H1 (cell line): ENCODE measurements at regions not wholly inside any gene's neighbourhood (a gene's known extent, or its start where the extent isn't known, plus 50 kb on each side); places are given as distances from the start of the nearest gene placed in this dataset.

ENCODE experiments used
- CTCF ChIA-PET: fragments of 300-600 bp; sonication (Branson Sonifier 250); formaldehyde crosslinking; loops from one replicate; lab custom pipeline; 2021; ENCODE audit not compliant: partially characterized antibody; lab: Charles Lee
- POLR2A ChIA-PET: fragments of 300-600 bp; sonication (Branson Sonifier 250); formaldehyde crosslinking; loops from one replicate; lab custom pipeline; 2021; ENCODE audit warnings: inconsistent platforms; ENCODE audit not compliant: partially characterized antibody; lab: Charles Lee
- DNase-seq, 2 experiments: peaks; one replicate each; pipeline versions ENCODE4 v3.0.0 to v3.0.0-alpha.2; 2010 to 2022; ENCODE audit warnings: low spot score in 2 of 2, low read depth in 1 of 2, mixed read lengths in 1 of 2
- FAIRE-seq: peaks from 2 replicates; lab custom pipeline; 2011; peaks lifted over from hg19 to GRCh38; lab: Jason Lieb, UNC
- H2AFZ ChIP-seq: 2 replicates; pipeline ENCODE4 v1.8.1; 2012; ENCODE audit warnings: low read length, inconsistent platforms
- H2AK5ac ChIP-seq: 2 replicates; pipeline ENCODE4 v1.6.1; 2013; ENCODE audit warnings: low read depth, low read length
- H2BK120ac ChIP-seq: replicated peaks from 2 replicates; pipeline ENCODE3; 2013; ENCODE audit warnings: low read depth, low read length, inconsistent platforms
- H2BK12ac ChIP-seq: 2 replicates; pipeline ENCODE4 v1.6.1; 2013; ENCODE audit warnings: low read depth, low read length
- H2BK15ac ChIP-seq: 2 replicates; pipeline ENCODE4 v1.6.1; 2013; ENCODE audit warnings: low read length
- H2BK20ac ChIP-seq: 2 replicates; pipeline ENCODE4 v1.6.1; 2013; ENCODE audit warnings: low read length
- H2BK5ac ChIP-seq: 2 replicates; pipeline ENCODE4 v1.6.1; 2013; ENCODE audit warnings: low read depth, low read length
- H3K14ac ChIP-seq: 2 replicates; pipeline ENCODE4 v1.6.1; 2013; ENCODE audit warnings: inconsistent platforms; ENCODE audit not compliant: insufficient read length
- H3K18ac ChIP-seq: 2 replicates; pipeline ENCODE4 v1.6.1; 2013; ENCODE audit warnings: low read length; ENCODE audit errors: extremely low read depth
- H3K23ac ChIP-seq: 2 replicates; pipeline ENCODE4 v1.6.1; 2013; ENCODE audit warnings: inconsistent platforms; ENCODE audit not compliant: insufficient read length
- H3K23me2 ChIP-seq: 2 replicates; pipeline ENCODE4 v1.6.1; 2013; ENCODE audit warnings: low read depth, low read length
- H3K27ac ChIP-seq: 2 replicates; pipeline ENCODE4 v1.6.1; 2011; ENCODE audit warnings: low read depth, low read length, inconsistent platforms
- H3K27me3 ChIP-seq, 4 experiments: replicated peaks in 1 of 4; 1 replicate in 1 of 4; 2 replicates in 3 of 4; pipeline versions ENCODE4 v1.6.1 to v1.8.1; 2011 to 2013; ENCODE audit warnings: low read length in 3 of 4, mild to moderate bottlenecking in 3 of 4, inconsistent platforms in 2 of 4, mixed read lengths in 2 of 4, moderate library complexity in 1 of 4; ENCODE audit not compliant: control insufficient read depth in 3 of 4, insufficient read depth in 3 of 4; ENCODE audit errors: extremely low read depth in 1 of 4
- H3K36me3 ChIP-seq, 4 experiments: 2 replicates each; pipeline versions ENCODE4 v1.6.1 to v1.8.1; 2011 to 2013; ENCODE audit warnings: mild to moderate bottlenecking in 4 of 4, low read length in 3 of 4, moderate library complexity in 2 of 4, control low read depth in 1 of 4, inconsistent platforms in 1 of 4; ENCODE audit not compliant: insufficient read depth in 4 of 4, control insufficient read depth in 2 of 4
- H3K4ac ChIP-seq: replicated peaks from 2 replicates; pipeline ENCODE3; 2013; ENCODE audit warnings: low read length, low read depth, mixed read lengths, inconsistent platforms; ENCODE audit not compliant: insufficient read length
- H3K4me1 ChIP-seq, 4 experiments: replicated peaks in 1 of 4; 1 replicate in 1 of 4; 2 replicates in 3 of 4; pipeline versions ENCODE4 v1.6.1 to v1.8.1; 2011 to 2013; ENCODE audit warnings: low read length in 3 of 4, inconsistent platforms in 2 of 4, mixed read lengths in 1 of 4; ENCODE audit not compliant: insufficient read depth in 4 of 4, control insufficient read depth in 3 of 4
- H3K4me2 ChIP-seq, 2 experiments: 2 replicates each; pipeline versions ENCODE4 v1.6.1 to v1.8.1; 2011 to 2013; ENCODE audit warnings: low read depth in 2 of 2, low read length in 2 of 2, control low read depth in 1 of 2, inconsistent platforms in 1 of 2, mild to moderate bottlenecking in 1 of 2; ENCODE audit not compliant: insufficient read depth in 1 of 2
- H3K4me3 ChIP-seq, 4 experiments: fragments of 200-600, 300-600 bp in 1 of 4; sonication (generic), shearing (Covaris generic), sonication (Bioruptor Twin) in 1 of 4; 2 replicates each; pipeline versions ENCODE4 v1.5.1 to v1.8.1; 2011 to 2016; ENCODE audit warnings: low read length in 4 of 4, low read depth in 3 of 4, control low read depth in 2 of 4, inconsistent platforms in 2 of 4, mild to moderate bottlenecking in 2 of 4, mixed read lengths in 1 of 4, moderate library complexity in 1 of 4; ENCODE audit not compliant: insufficient read depth in 2 of 4; ENCODE audit errors: extremely low read depth in 1 of 4
- H3K56ac ChIP-seq: replicated peaks from 2 replicates; pipeline ENCODE3; 2013; ENCODE audit warnings: low read depth, mild to moderate bottlenecking, mixed read lengths, low read length, inconsistent platforms; ENCODE audit not compliant: insufficient read length
- H3K79me1 ChIP-seq: 2 replicates; pipeline ENCODE4 v1.6.1; 2013; ENCODE audit warnings: low read depth, low read length, control low read depth
- H3K79me2 ChIP-seq, 2 experiments: 2 replicates each; pipeline versions ENCODE4 v1.6.1 to v1.8.1; 2012 to 2013; ENCODE audit warnings: low read length in 2 of 2, mild to moderate bottlenecking in 2 of 2, inconsistent platforms in 1 of 2; ENCODE audit not compliant: insufficient read depth in 2 of 2, control insufficient read depth in 1 of 2
- H3K9ac ChIP-seq, 4 experiments: replicated peaks in 1 of 4; 1 replicate in 1 of 4; 2 replicates in 3 of 4; pipeline versions ENCODE4 v1.6.1 to v1.8.1; 2011 to 2013; ENCODE audit warnings: low read depth in 3 of 4, low read length in 3 of 4, control low read depth in 2 of 4, mild to moderate bottlenecking in 2 of 4, moderate library complexity in 2 of 4, inconsistent platforms in 1 of 4; ENCODE audit errors: extremely low read depth in 1 of 4
- H3K9me3 ChIP-seq, 2 experiments: 2 replicates each; pipeline versions ENCODE4 v1.6.1 to v1.8.1; 2012 to 2013; ENCODE audit warnings: mild to moderate bottlenecking in 2 of 2, moderate library complexity in 2 of 2, control low read depth in 1 of 2, inconsistent platforms in 1 of 2, low read depth in 1 of 2, low read length in 1 of 2, mixed read lengths in 1 of 2; ENCODE audit not compliant: insufficient read depth in 2 of 2
- H4K20me1 ChIP-seq, 2 experiments: replicated peaks in 1 of 2; 2 replicates each; pipeline versions ENCODE3 to v1.8.1; 2011 to 2013; ENCODE audit warnings: inconsistent platforms in 2 of 2, low read length in 2 of 2, mild to moderate bottlenecking in 1 of 2; ENCODE audit not compliant: insufficient read depth in 2 of 2, control insufficient read depth in 1 of 2
- H4K5ac ChIP-seq: 2 replicates; pipeline ENCODE4 v1.6.1; 2013; ENCODE audit warnings: low read length, low read depth, mixed read lengths, inconsistent platforms; ENCODE audit not compliant: insufficient read length
- H4K8ac ChIP-seq: 2 replicates; pipeline ENCODE4 v1.8.0; 2013; ENCODE audit warnings: mild to moderate bottlenecking, moderate library complexity, low read length, inconsistent platforms; ENCODE audit not compliant: insufficient read depth; ENCODE audit errors: extremely low read depth
- H4K91ac ChIP-seq: replicated peaks from 2 replicates; pipeline ENCODE3; 2013; ENCODE audit warnings: low read length, mixed read lengths, inconsistent platforms; ENCODE audit not compliant: insufficient read length
- ASH2L ChIP-seq: fragments of 200-600, 300-600 bp; sonication (generic); IDR thresholded peaks from one replicate; pipeline ENCODE4 v1.7.1; 2017; ENCODE audit warnings: low read length
- CBX8 ChIP-seq: fragments of 300-800, 300-1000 bp; sonication (generic); IDR thresholded peaks from 2 replicates; pipeline ENCODE4 v1.7.1; 2016; ENCODE audit warnings: low read depth, low read length, borderline replicate concordance
- CREB1 ChIP-seq: IDR thresholded peaks from 2 replicates; pipeline ENCODE4 v1.6.1; 2012; ENCODE audit warnings: inconsistent platforms
- CTBP2 ChIP-seq: IDR thresholded peaks from 2 replicates; pipeline ENCODE4 v1.7.0; 2011; ENCODE audit warnings: borderline replicate concordance, mild to moderate bottlenecking, moderate library complexity, mixed read lengths, low read length; ENCODE audit not compliant: insufficient read depth, insufficient read length
- JUN ChIP-seq: IDR thresholded peaks from 2 replicates; pipeline ENCODE4 v1.6.1; 2011; ENCODE audit warnings: low read depth, mild to moderate bottlenecking, improper control_type of control experiment, low read length
- MAFK ChIP-seq: IDR thresholded peaks from 2 replicates; pipeline ENCODE4 v1.6.1; 2012; ENCODE audit warnings: low read depth, mild to moderate bottlenecking, improper control_type of control experiment, low read length
- MAX ChIP-seq: IDR thresholded peaks from 2 replicates; pipeline ENCODE4 v1.6.1; 2012; ENCODE audit warnings: inconsistent platforms
- NANOG ChIP-seq: IDR thresholded peaks from 2 replicates; pipeline ENCODE4 v1.6.1; 2011; ENCODE audit warnings: low read length, low read depth, mild to moderate bottlenecking, inconsistent platforms; ENCODE audit not compliant: insufficient read depth, poor library complexity, severe bottlenecking
- RAD21 ChIP-seq, 2 experiments: IDR thresholded peaks in 1 of 2; conservative IDR thresholded peaks in 1 of 2; 2 replicates each; pipeline ENCODE4 v1.6.1; 2011; ENCODE audit warnings: low read depth in 2 of 2, low read length in 2 of 2, improper control_type of control experiment in 1 of 2, inconsistent platforms in 1 of 2, mild to moderate bottlenecking in 1 of 2, moderate library complexity in 1 of 2
- WGBS, 2 experiments: shearing (Covaris generic) in 1 of 2; methylation state at CpG; one replicate each; pipeline versions ENCODE4 v1.1.6 to v1.1.7; 2013 to 2015; ENCODE audit warnings: low lambda C conversion rate in 2 of 2, mixed read lengths in 2 of 2, inconsistent platforms in 1 of 2, low coverage in 1 of 2, missing lambda C conversion rate in 1 of 2; ENCODE audit not compliant: insufficient replicate concordance in 2 of 2, insufficient coverage in 1 of 2, insufficient read length in 1 of 2; ENCODE audit errors: extremely low coverage in 1 of 2, missing lambda C conversion rate in 1 of 2; 5-methylcytosine and 5-hydroxymethylcytosine counted together

- Histone ChIP-seq H3K4me2 (no peak overlapping the region), H3K4me3 (no peak overlapping the region), H2BK20ac (0 out of 2 replicates have a peak overlapping the region, but pooled peaks have one; percentile 10), H3K27me3 (no peaks in the 10 kb centered on the region), H2BK5ac (no peak overlapping the region), H3K23me2 (no peaks in the 10 kb centered on the region), H3K4ac (no peak overlapping the region), H3K18ac (no peak overlapping the region; the same call in 1 of the 2 replicates), H2AK5ac (no peak overlapping the region), H3K27ac (no peak overlapping the region), H3K9ac (no peak overlapping the region), H3K36me3 (no peaks in the 10 kb centered on the region), H3K14ac (no peak overlapping the region), H4K20me1 (no peaks in the 10 kb centered on the region), H2BK15ac (no peak overlapping the region), H3K9me3 (no peaks in the 10 kb centered on the region), H3K4me1 (no peaks in the 10 kb centered on the region), H3K79me1 (no peaks in the 10 kb centered on the region), H3K56ac (no peak overlapping the region), H4K91ac (no peak overlapping the region), H4K5ac (no peak overlapping the region), H2AFZ (peak overlapping the region; percentile 73; the same call in 1 of the 2 replicates), H3K79me2 (no peaks in the 10 kb centered on the region), H2BK120ac (no peak overlapping the region), H3K23ac (no peak overlapping the region), H4K8ac (peak overlapping the region; percentile 45; the same call in 1 of the 2 replicates), H2BK12ac (no peak overlapping the region)
- WGBS, 2 experiments, result 86% methylated on average over 3 of the region's 3 CpGs; no CpG with 5 or more reads in 1 of the 2 experiments
- DNase-seq (no peak), FAIRE-seq (no peak)
- ChIA-PET CTCF (interaction anchor here (0.7 to 1.8 kb wide), 3 partner anchors 21 to 310 kb away, joined by 3 to 4 read pairs (median 4); no protein-coding TSS in a partner anchor), POLR2A (no interaction called here)
- TF ChIP-seq NANOG (no peak), ASH2L (no peak), JUN (no peak), CBX8 (no peak), MAFK (no peak), CREB1 (no peak), MAX (no peak), CTBP2 (no peak), RAD21 (IDR thresholded peaks at IDR 0.05 in 1 of 2, conservative IDR thresholded peaks at IDR 0.05 in 1 of 2; ENCODE audit: low read depth in 2 of 2, low read length in 2 of 2) (peak; percentile 21 to 34; a peak in 2 of 4 replicates)
Measured at GRCh38 chr13:37395544-37395943, 203.0 kb downstream of the POSTN start.
